Hepatocyte (in vitro differentiated cells): ENCODE measurements at regions not wholly inside any gene's neighbourhood (a gene's known extent, or its start where the extent isn't known, plus 50 kb on each side); places are given as distances from the start of the nearest gene placed in this dataset.

ENCODE experiments used
- DNase-seq: peaks from one replicate; pipeline ENCODE4 v3.0.0-alpha.2; 2016; ENCODE audit warnings: low spot score
- H2AFZ ChIP-seq: fragments of 200-600 bp; sonication (generic); 2 replicates; pipeline ENCODE4 v1.6.0; 2016; ENCODE audit warnings: antibody characterized with exemption, mild to moderate bottlenecking
- H3K27ac ChIP-seq: fragments of 200-600 bp; sonication (generic); 2 replicates; pipeline ENCODE4 v1.5.1; 2016; ENCODE audit warnings: mild to moderate bottlenecking
- H3K27me3 ChIP-seq: fragments of 200-600 bp; sonication (generic); 2 replicates; pipeline ENCODE4 v1.6.1; 2016
- H3K36me3 ChIP-seq: fragments of 200-600 bp; sonication (generic); replicated peaks from 2 replicates; pipeline ENCODE4 v1.5.1; 2016; ENCODE audit warnings: low read depth; ENCODE audit not compliant: insufficient read depth
- H3K4me1 ChIP-seq: fragments of 200-600 bp; sonication (generic); 2 replicates; pipeline ENCODE4 v1.5.1; 2016; ENCODE audit warnings: mild to moderate bottlenecking, moderate library complexity; ENCODE audit not compliant: insufficient read depth
- H3K4me2 ChIP-seq: fragments of 200-600 bp; sonication (generic); 2 replicates; pipeline ENCODE4 v1.6.0; 2016
- H3K4me3 ChIP-seq: fragments of 200-600 bp; sonication (generic); 2 replicates; pipeline ENCODE4 v1.5.1; 2016; ENCODE audit warnings: mild to moderate bottlenecking
- H3K79me2 ChIP-seq: fragments of 200-600 bp; sonication (generic); 2 replicates; pipeline ENCODE4 v1.6.0; 2017; ENCODE audit warnings: mild to moderate bottlenecking
- H3K9me2 ChIP-seq: fragments of 200-600 bp; sonication (generic); replicated peaks from 2 replicates; pipeline ENCODE4 v1.6.0; 2017; ENCODE audit warnings: mild to moderate bottlenecking; ENCODE audit not compliant: insufficient read depth
- H3K9me3 ChIP-seq: fragments of 200-600 bp; sonication (generic); 2 replicates; pipeline ENCODE4 v1.5.1; 2016; ENCODE audit warnings: low read depth, mild to moderate bottlenecking
- H4K20me1 ChIP-seq: fragments of 200-600 bp; sonication (generic); 2 replicates; pipeline ENCODE4 v1.6.0; 2016; ENCODE audit warnings: mild to moderate bottlenecking; ENCODE audit not compliant: insufficient read depth, poor library complexity, severe bottlenecking
- CTCF ChIP-seq: fragments of 200-600 bp; sonication (generic); IDR thresholded peaks from 2 replicates; pipeline ENCODE4 v1.5.1; 2016; ENCODE audit warnings: antibody characterized with exemption, mild to moderate bottlenecking; ENCODE audit not compliant: poor library complexity
- EZH2 ChIP-seq: fragments of 200-600 bp; sonication (generic); IDR thresholded peaks from 2 replicates; pipeline ENCODE4 v1.6.1; 2016; ENCODE audit warnings: antibody characterized with exemption, mild to moderate bottlenecking, borderline replicate concordance
- EZH2phosphoT487 ChIP-seq: fragments of 200-600 bp; sonication (generic); IDR thresholded peaks from one replicate; pipeline ENCODE4 v1.6.1; 2018; ENCODE audit warnings: antibody characterized with exemption, mild to moderate bottlenecking, low read depth, moderate library complexity; ENCODE audit not compliant: unreplicated experiment, severe bottlenecking
- WGBS: methylation state at CpG from one replicate; pipeline ENCODE4 v1.1.6; 2016; ENCODE audit warnings: low lambda C conversion rate; ENCODE audit errors: missing lambda C conversion rate; 5-methylcytosine and 5-hydroxymethylcytosine counted together

DNA sequence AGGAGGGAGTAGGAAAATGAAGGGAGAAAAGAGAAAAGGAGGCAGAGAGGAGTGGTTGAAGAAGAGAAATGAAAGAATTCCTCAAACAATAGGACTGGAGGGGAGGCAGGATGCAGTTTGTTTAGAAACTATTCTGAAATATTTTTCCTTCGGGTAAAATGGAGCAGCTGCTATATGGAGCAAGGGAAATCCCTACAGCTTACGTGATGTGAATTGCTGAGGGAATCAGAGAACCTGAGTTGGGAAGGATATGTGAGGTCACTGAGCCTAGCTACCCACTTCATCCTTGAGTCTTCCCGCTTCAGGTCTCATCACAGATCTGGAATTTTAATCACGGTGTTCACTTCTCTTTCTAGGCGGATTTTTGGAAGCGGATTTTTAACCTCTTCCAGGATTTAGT lies 204.3 kb downstream of the ERCC6L2 start:
- no peaks in the 10 kb centered on the region for H4K20me1 ChIP-seq
- no peaks in the 10 kb centered on the region for H3K27me3 ChIP-seq
- 70% methylated on average over 6 of the region's 6 CpGs for WGBS
- H2AFZ ChIP-seq, result no peak overlapping the region
- H3K9me2 ChIP-seq, result no peaks in the 10 kb centered on the region
- H3K4me2 ChIP-seq, result peak overlapping the region; percentile 31
- H3K4me1 ChIP-seq, result peaks cover 29% of the 10 kb centered on the region
- no peak overlapping the region for H3K4me3 ChIP-seq
- H3K9me3 ChIP-seq, result no peaks in the 10 kb centered on the region
- H3K27ac ChIP-seq, result peak overlapping the region; percentile 68
- TF ChIP-seq EZH2 (no peak), EZH2phosphoT487 (no peak), CTCF (no peak)
- DNase-seq, result no peak
- H3K36me3 ChIP-seq, result no peaks in the 10 kb centered on the region
- no peaks in the 10 kb centered on the region for H3K79me2 ChIP-seq

DNA sequence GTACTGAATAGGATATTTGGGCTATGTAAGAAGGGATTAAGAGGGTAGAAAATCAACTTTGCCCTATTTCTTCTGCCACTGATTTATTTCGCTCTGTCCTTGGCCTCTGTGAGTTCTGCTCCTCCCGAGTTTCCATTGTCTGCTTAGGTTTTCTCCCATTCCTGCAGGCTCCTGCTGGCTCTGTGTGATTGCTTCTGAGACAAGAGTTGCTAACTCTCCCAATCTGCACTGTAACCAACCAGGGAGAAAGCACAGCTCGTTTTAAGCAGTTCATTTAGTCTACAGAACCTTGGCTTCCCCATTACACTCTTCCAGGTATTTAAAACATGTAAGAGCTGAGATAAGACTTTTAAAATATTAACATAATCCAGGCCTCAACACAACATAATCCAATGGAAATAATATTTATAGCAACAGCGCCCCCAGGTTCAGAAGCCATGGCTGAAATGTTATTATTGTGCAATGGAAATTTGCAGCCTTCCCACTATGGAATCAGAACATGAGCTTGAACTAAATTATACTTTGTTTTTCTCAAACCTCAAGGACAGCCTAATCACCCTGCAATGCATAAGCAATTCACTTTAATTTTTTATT lies 203.5 kb downstream of the ERCC6L2 start:
- Histone ChIP-seq H4K20me1 (no peaks in the 10 kb centered on the region), H3K4me3 (no peak overlapping the region), H3K9me2 (no peaks in the 10 kb centered on the region), H3K4me2 (peak overlapping the region; percentile 31), H2AFZ (no peak overlapping the region), H3K27me3 (no peaks in the 10 kb centered on the region), H3K27ac (peak overlapping the region; percentile 68), H3K36me3 (no peaks in the 10 kb centered on the region), H3K9me3 (no peaks in the 10 kb centered on the region), H3K4me1 (peaks cover 30% of the 10 kb centered on the region), H3K79me2 (no peaks in the 10 kb centered on the region)
- WGBS, result 47% methylated on average over 4 of the region's 4 CpGs
- no peak for TF ChIP-seq EZH2phosphoT487
- TF ChIP-seq CTCF, result peak; percentile 41
- DNase-seq, result peak; percentile 34

DNA sequence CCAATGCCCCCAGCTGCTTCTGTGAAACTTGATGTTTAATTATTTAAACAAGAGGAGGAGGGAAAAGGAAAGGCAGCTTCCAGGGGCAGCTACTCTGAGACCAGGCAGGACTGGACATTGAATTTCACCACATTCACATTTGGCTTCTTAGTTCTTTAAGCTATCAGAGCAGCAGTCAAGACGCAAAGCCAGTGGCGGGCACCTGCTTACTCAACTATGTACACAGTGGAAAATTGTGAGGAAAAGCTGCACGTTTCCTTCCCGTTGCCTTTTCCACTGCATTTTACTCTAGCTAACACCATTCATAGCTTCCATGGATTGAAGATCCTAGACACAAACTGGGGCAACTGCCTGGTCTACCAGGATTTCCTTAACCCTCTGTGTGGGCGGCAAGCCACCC lies 200.3 kb downstream of the ERCC6L2 start:
- no peaks in the 10 kb centered on the region for H3K36me3 ChIP-seq
- H3K4me1 ChIP-seq, result peaks cover 47% of the 10 kb centered on the region
- no peaks in the 10 kb centered on the region for H3K79me2 ChIP-seq
- DNase-seq, result no peak
- H3K4me3 ChIP-seq, result no peak overlapping the region
- no peak for TF ChIP-seq CTCF
- no peak for TF ChIP-seq EZH2phosphoT487
- no peak for TF ChIP-seq EZH2
- no peaks in the 10 kb centered on the region for H3K9me2 ChIP-seq
- H4K20me1 ChIP-seq, result no peaks in the 10 kb centered on the region
- WGBS, result 69% methylated on average over 5 of the region's 5 CpGs
- no peak overlapping the region for H3K4me2 ChIP-seq
- no peaks in the 10 kb centered on the region for H3K9me3 ChIP-seq
- H3K27me3 ChIP-seq, result no peaks in the 10 kb centered on the region
- no peak overlapping the region for H2AFZ ChIP-seq
- peak overlapping the region; percentile 87 for H3K27ac ChIP-seq

DNA sequence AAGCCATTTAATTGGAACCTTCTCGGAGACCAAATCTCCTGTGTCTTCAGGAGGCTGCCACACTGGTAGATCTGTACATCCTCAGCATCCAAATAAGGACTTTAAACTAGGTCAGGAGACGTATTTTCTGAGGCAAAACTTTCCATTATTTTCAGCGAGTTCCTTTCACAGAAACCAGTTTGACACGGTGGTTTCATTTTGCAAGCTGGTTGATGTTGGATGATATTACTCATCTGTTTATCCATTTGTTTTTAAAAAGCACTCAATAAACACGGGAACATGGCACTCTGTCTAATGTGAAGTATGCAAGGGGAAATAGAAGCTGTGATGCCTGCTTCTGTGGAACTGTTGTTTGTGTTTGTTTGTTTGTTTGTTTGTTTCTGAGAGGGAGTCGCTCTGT lies 199.6 kb downstream of the ERCC6L2 start:
- 71% methylated on average over 6 of the region's 6 CpGs for WGBS
- no peaks in the 10 kb centered on the region for H3K27me3 ChIP-seq
- H4K20me1 ChIP-seq, result no peaks in the 10 kb centered on the region
- peak overlapping the region; percentile 87 for H3K27ac ChIP-seq
- H3K36me3 ChIP-seq, result no peaks in the 10 kb centered on the region
- DNase-seq, result no peak
- H3K4me3 ChIP-seq, result no peak overlapping the region
- H2AFZ ChIP-seq, result no peak overlapping the region
- H3K9me2 ChIP-seq, result no peaks in the 10 kb centered on the region
- H3K9me3 ChIP-seq, result no peaks in the 10 kb centered on the region
- no peak for TF ChIP-seq CTCF
- TF ChIP-seq EZH2, result no peak
- no peak for TF ChIP-seq EZH2phosphoT487
- peaks cover 47% of the 10 kb centered on the region for H3K4me1 ChIP-seq
- H3K4me2 ChIP-seq, result no peak overlapping the region
- no peaks in the 10 kb centered on the region for H3K79me2 ChIP-seq
